LNCAP (cell line): ENCODE measurements at regions not wholly inside any gene's neighbourhood (a gene's known extent, or its start where the extent isn't known, plus 50 kb on each side); places are given as distances from the start of the nearest gene placed in this dataset.

ENCODE experiments used
- CTCF ChIP-seq: fragments of 450-650 bp; IDR thresholded peaks from 2 replicates; pipeline ENCODE4 v1.5.1; 2017; ENCODE audit warnings: mild to moderate bottlenecking

GRCh38 chr14:47730296-47730695 is 54.9 kb upstream of the MDGA2 start:
- no peak for TF ChIP-seq CTCF
